HL-60 (cell line): ENCODE measurements at regions not wholly inside any gene's neighbourhood (a gene's known extent, or its start where the extent isn't known, plus 50 kb on each side); places are given as distances from the start of the nearest gene placed in this dataset.

Experiments used
- GABPA ChIP-seq: IDR thresholded peaks from 2 replicates; pipeline ENCODE4 v1.6.1; 2012; ENCODE audit warnings: low read depth
- POLR2AphosphoS5 ChIP-seq: IDR thresholded peaks from 2 replicates; pipeline ENCODE4 v1.6.1; 2012; ENCODE audit warnings: low read depth
- SPI1 ChIP-seq: IDR thresholded peaks from 2 replicates; pipeline ENCODE4 v1.6.1; 2012; ENCODE audit warnings: low read depth, mild to moderate bottlenecking, borderline replicate concordance
- TF ChIP-seq, protein P1 (sequence below): IDR thresholded peaks from one replicate; pipeline ENCODE4 v1.5.1; 2011; ENCODE audit warnings: low read length, control low read depth, inconsistent platforms; ENCODE audit not compliant: insufficient read depth
- TF ChIP-seq, protein P2 (sequence below): IDR thresholded peaks from 2 replicates; pipeline ENCODE4 v1.6.1; 2012; ENCODE audit warnings: low read depth; ENCODE audit not compliant: insufficient replicate concordance

GRCh38 chr15:92705764-92706163 is 50.2 kb upstream of the FAM174B start:
- TF ChIP-seq, protein P1, sequence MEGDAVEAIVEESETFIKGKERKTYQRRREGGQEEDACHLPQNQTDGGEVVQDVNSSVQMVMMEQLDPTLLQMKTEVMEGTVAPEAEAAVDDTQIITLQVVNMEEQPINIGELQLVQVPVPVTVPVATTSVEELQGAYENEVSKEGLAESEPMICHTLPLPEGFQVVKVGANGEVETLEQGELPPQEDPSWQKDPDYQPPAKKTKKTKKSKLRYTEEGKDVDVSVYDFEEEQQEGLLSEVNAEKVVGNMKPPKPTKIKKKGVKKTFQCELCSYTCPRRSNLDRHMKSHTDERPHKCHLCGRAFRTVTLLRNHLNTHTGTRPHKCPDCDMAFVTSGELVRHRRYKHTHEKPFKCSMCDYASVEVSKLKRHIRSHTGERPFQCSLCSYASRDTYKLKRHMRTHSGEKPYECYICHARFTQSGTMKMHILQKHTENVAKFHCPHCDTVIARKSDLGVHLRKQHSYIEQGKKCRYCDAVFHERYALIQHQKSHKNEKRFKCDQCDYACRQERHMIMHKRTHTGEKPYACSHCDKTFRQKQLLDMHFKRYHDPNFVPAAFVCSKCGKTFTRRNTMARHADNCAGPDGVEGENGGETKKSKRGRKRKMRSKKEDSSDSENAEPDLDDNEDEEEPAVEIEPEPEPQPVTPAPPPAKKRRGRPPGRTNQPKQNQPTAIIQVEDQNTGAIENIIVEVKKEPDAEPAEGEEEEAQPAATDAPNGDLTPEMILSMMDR, result no peak
- TF ChIP-seq GABPA (no peak), SPI1 (no peak), POLR2AphosphoS5 (no peak)
- TF ChIP-seq, protein P2, sequence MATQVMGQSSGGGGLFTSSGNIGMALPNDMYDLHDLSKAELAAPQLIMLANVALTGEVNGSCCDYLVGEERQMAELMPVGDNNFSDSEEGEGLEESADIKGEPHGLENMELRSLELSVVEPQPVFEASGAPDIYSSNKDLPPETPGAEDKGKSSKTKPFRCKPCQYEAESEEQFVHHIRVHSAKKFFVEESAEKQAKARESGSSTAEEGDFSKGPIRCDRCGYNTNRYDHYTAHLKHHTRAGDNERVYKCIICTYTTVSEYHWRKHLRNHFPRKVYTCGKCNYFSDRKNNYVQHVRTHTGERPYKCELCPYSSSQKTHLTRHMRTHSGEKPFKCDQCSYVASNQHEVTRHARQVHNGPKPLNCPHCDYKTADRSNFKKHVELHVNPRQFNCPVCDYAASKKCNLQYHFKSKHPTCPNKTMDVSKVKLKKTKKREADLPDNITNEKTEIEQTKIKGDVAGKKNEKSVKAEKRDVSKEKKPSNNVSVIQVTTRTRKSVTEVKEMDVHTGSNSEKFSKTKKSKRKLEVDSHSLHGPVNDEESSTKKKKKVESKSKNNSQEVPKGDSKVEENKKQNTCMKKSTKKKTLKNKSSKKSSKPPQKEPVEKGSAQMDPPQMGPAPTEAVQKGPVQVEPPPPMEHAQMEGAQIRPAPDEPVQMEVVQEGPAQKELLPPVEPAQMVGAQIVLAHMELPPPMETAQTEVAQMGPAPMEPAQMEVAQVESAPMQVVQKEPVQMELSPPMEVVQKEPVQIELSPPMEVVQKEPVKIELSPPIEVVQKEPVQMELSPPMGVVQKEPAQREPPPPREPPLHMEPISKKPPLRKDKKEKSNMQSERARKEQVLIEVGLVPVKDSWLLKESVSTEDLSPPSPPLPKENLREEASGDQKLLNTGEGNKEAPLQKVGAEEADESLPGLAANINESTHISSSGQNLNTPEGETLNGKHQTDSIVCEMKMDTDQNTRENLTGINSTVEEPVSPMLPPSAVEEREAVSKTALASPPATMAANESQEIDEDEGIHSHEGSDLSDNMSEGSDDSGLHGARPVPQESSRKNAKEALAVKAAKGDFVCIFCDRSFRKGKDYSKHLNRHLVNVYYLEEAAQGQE, result no peak
